AG04450 (cell line): ENCODE measurements at regions not wholly inside any gene's neighbourhood (a gene's known extent, or its start where the extent isn't known, plus 50 kb on each side); places are given as distances from the start of the nearest gene placed in this dataset.

Source experiments
- CTCF ChIA-PET: fragments of 300-600, 350-600 bp; formaldehyde crosslinking; extraction: SDS; loops from one replicate; lab custom pipeline; 2022; ENCODE audit warnings: antibody characterized with exemption, inconsistent platforms; lab: Charles Lee
- POLR2A ChIA-PET: fragments of 350-600 bp; formaldehyde crosslinking; extraction: SDS; loops from one replicate; lab custom pipeline; 2021; ENCODE audit warnings: antibody characterized with exemption, inconsistent platforms; lab: Yijun Ruan, JAX
- DNase-seq: peaks from one replicate; pipeline ENCODE4 v3.0.0-alpha.2; 2011; ENCODE audit warnings: low read depth, low spot score
- H3K27ac ChIP-seq: one replicate; pipeline ENCODE4 v1.5.1; 2012; ENCODE audit warnings: low read depth, low read length, control low read depth
- H3K27me3 ChIP-seq: one replicate; pipeline ENCODE4 v1.6.0; 2012; ENCODE audit warnings: low read length; ENCODE audit not compliant: control insufficient read depth, insufficient read depth
- H3K4me3 ChIP-seq: 2 replicates; pipeline ENCODE4 v1.5.1; 2011; ENCODE audit warnings: mild to moderate bottlenecking, low read depth, low read length, control low read depth
- H3K9me3 ChIP-seq: 2 replicates; pipeline ENCODE4 v1.5.1; 2012; ENCODE audit warnings: low read length; ENCODE audit not compliant: control insufficient read depth, insufficient read depth
- CTCF ChIP-seq: IDR thresholded peaks from 2 replicates; pipeline ENCODE4 v1.5.1; 2011; ENCODE audit warnings: low read depth, low read length, control low read depth, inconsistent platforms

- Histone ChIP-seq H3K4me3 (no peak overlapping the region), H3K27me3 (no peaks in the 10 kb centered on the region), H3K9me3 (no peaks in the 10 kb centered on the region), H3K27ac (no peak overlapping the region)
- ChIA-PET CTCF (no interaction called here), POLR2A (no interaction called here)
- TF ChIP-seq CTCF, result no peak
- no peak for DNase-seq
These were observed 975.2 kb downstream of the STIM2 start for GRCh38 chr4:27835851-27836250.

GRCh38 chr4:27836523-27836922, 975.9 kb downstream of the STIM2 start:
- ChIA-PET POLR2A (no interaction called here), CTCF (no interaction called here)
- DNase-seq, result no peak
- no peak overlapping the region for H3K4me3 ChIP-seq
- TF ChIP-seq CTCF, result no peak
- no peaks in the 10 kb centered on the region for H3K27me3 ChIP-seq
- no peak overlapping the region for H3K27ac ChIP-seq
- H3K9me3 ChIP-seq, result no peaks in the 10 kb centered on the region

- no peaks in the 10 kb centered on the region for H3K9me3 ChIP-seq
These were observed 983.1 kb downstream of the STIM2 start for GRCh38 chr4:27843776-27844175.

GRCh38 chr4:27844376-27844775, 983.7 kb downstream of the STIM2 start:
- POLR2A ChIA-PET, result no interaction called here
- no peaks in the 10 kb centered on the region for H3K9me3 ChIP-seq
- no peak overlapping the region for H3K4me3 ChIP-seq
- no peak for DNase-seq
- no peak overlapping the region for H3K27ac ChIP-seq
- CTCF ChIA-PET, result no interaction called here
- H3K27me3 ChIP-seq, result no peaks in the 10 kb centered on the region
- TF ChIP-seq CTCF, result no peak

More at GRCh38 chr4:27843776-27844175, 983.1 kb downstream of the STIM2 start:
- Histone ChIP-seq H3K27me3 (no peaks in the 10 kb centered on the region), H3K27ac (no peak overlapping the region), H3K4me3 (no peak overlapping the region)
- ChIA-PET POLR2A (no interaction called here), CTCF (no interaction called here)
- DNase-seq, result no peak
- no peak for TF ChIP-seq CTCF

- no peaks in the 10 kb centered on the region for H3K27me3 ChIP-seq
- CTCF ChIA-PET, result no interaction called here
These were observed 986.3 kb downstream of the STIM2 start for GRCh38 chr4:27846951-27847350.

More at GRCh38 chr4:27846951-27847350, 986.3 kb downstream of the STIM2 start:
- Histone ChIP-seq H3K27ac (no peak overlapping the region), H3K9me3 (no peaks in the 10 kb centered on the region), H3K4me3 (no peak overlapping the region)
- DNase-seq, result no peak
- POLR2A ChIA-PET, result no interaction called here
- no peak for TF ChIP-seq CTCF
